GM12878 (cell line): ENCODE measurements at regions not wholly inside any gene's neighbourhood (a gene's known extent, or its start where the extent isn't known, plus 50 kb on each side); places are given as distances from the start of the nearest gene placed in this dataset.

Experiments
- ATAC-seq: fragments of 200-7000 bp; cut with Tn5 transposase; 3 replicates; pipeline ENCODE4 v1.9.1; 2020; ENCODE audit warnings: mild to moderate bottlenecking, moderate library complexity
- BruUV-seq: library from RNA; stranded (reverse); fragments of 400-500 nt; replicated peaks from 2 replicates; lab custom pipeline; 2021; lab: Mats Ljungman, UMichigan
- CTCF ChIA-PET: fragments of 300-600 bp; sonication (Branson Sonifier 250); formaldehyde crosslinking; extraction: SDS; loops from one replicate; lab custom pipeline; 2021; ENCODE audit warnings: inconsistent platforms; lab: Yijun Ruan, JAX
- POLR2A ChIA-PET: fragments of 350-600 bp; formaldehyde crosslinking; extraction: SDS; loops from one replicate; lab custom pipeline; 2021; ENCODE audit warnings: inconsistent platforms; lab: Charles Lee
- RAD21 ChIA-PET: fragments of 300-600 bp; sonication (Branson Sonifier 250); formaldehyde crosslinking; loops from one replicate; lab custom pipeline; 2023; ENCODE audit warnings: antibody characterized with exemption; ENCODE audit not compliant: unreplicated experiment; lab: Charles Lee
- SMC1A ChIA-PET: fragments of 300-600 bp; sonication (Branson Sonifier 250); formaldehyde crosslinking; loops from one replicate; lab custom pipeline; 2023; ENCODE audit not compliant: unreplicated experiment, uncharacterized antibody; lab: Charles Lee
- DNase-seq: peaks from one replicate; pipeline ENCODE4 v3.0.0-alpha.2; 2011; ENCODE audit warnings: low read depth, low spot score
- FAIRE-seq: peaks from 3 replicates; lab custom pipeline; 2011; peaks lifted over from hg19 to GRCh38; lab: Jason Lieb, UNC
- H2AFZ ChIP-seq: 2 replicates; pipeline ENCODE4 v1.6.0; 2011; ENCODE audit warnings: low read depth, low read length, control low read depth; ENCODE audit not compliant: control insufficient read depth
- H3K27ac ChIP-seq: 2 replicates; pipeline ENCODE4 v1.5.1; 2011; ENCODE audit warnings: control low read depth; ENCODE audit not compliant: control insufficient read depth, insufficient read depth
- H3K27me3 ChIP-seq, 2 experiments: replicated peaks in 1 of 2; 2 replicates each; pipeline versions ENCODE4 v1.6.0 to v1.6.1; 2011; ENCODE audit warnings: low read length in 1 of 2; ENCODE audit not compliant: control insufficient read depth in 2 of 2, insufficient read depth in 2 of 2
- H3K36me3 ChIP-seq, 2 experiments: 2 replicates each; pipeline ENCODE4 v1.5.1; 2011; ENCODE audit warnings: low read length in 1 of 2; ENCODE audit not compliant: control insufficient read depth in 2 of 2, insufficient read depth in 2 of 2
- H3K4me1 ChIP-seq: 2 replicates; pipeline ENCODE4 v1.6.1; 2011; ENCODE audit warnings: mild to moderate bottlenecking, low read length, moderate library complexity, mixed read lengths; ENCODE audit not compliant: control insufficient read depth, insufficient read depth
- H3K4me2 ChIP-seq: 2 replicates; pipeline ENCODE4 v1.6.0; 2011; ENCODE audit warnings: control low read depth; ENCODE audit not compliant: control insufficient read depth, insufficient read depth
- H3K4me3 ChIP-seq: fragments of 200-600 bp; sonication (generic); 2 replicates; pipeline ENCODE4 v1.5.1; 2016
- H3K79me2 ChIP-seq: 2 replicates; pipeline ENCODE4 v1.6.0; 2011; ENCODE audit warnings: low read length; ENCODE audit not compliant: control insufficient read depth, insufficient read depth
- H3K9ac ChIP-seq: 2 replicates; pipeline ENCODE4 v1.8.0; 2011; ENCODE audit warnings: low read length, control low read depth, mixed read lengths; ENCODE audit not compliant: control insufficient read depth, insufficient read depth
- H3K9me3 ChIP-seq: replicated peaks from 3 replicates; pipeline ENCODE4 v1.5.1; 2011; ENCODE audit warnings: mild to moderate bottlenecking, low read length; ENCODE audit not compliant: control insufficient read depth, insufficient read depth
- H4K20me1 ChIP-seq: 2 replicates; pipeline ENCODE4 v1.6.0; 2011; ENCODE audit not compliant: control insufficient read depth, insufficient read depth
- CBFB ChIP-seq: IDR thresholded peaks from 2 replicates; pipeline ENCODE4 v1.6.1; 2016; ENCODE audit warnings: antibody characterized with exemption, low read depth
- SP1 ChIP-seq: IDR thresholded peaks from one replicate; pipeline ENCODE4 v1.6.1; 2011; ENCODE audit warnings: low read depth, low read length
- ZNF24 ChIP-seq: fragments of 450-650 bp; IDR thresholded peaks from 2 replicates; pipeline ENCODE4 v1.6.1; 2017; ENCODE audit warnings: antibody characterized with exemption, mild to moderate bottlenecking
- WGBS: methylation state at CpG from one replicate; pipeline ENCODE4 v1.1.6; 2016; ENCODE audit warnings: low lambda C conversion rate; ENCODE audit not compliant: insufficient replicate concordance, insufficient coverage; ENCODE audit errors: missing lambda C conversion rate; 5-methylcytosine and 5-hydroxymethylcytosine counted together
- in situ Hi-C: fragments of 300-500 bp; cut with MboI; formaldehyde crosslinking; loops from 9 replicates; pipeline ENCODE4 v1.14.3; 2018; ENCODE audit warnings: mixed read lengths
- intact Hi-C: fragments of 100-400 bp; cut with micrococcal nuclease; formaldehyde crosslinking; loops from one replicate; pipeline ENCODE4 v1.14.2; 2022; ENCODE audit not compliant: unreplicated experiment

GRCh38 chr20:39645131-39645530 lies 683.0 kb downstream of the DHX35 start:
- H2AFZ ChIP-seq: no peak overlapping the region
- WGBS: 0% methylated on average over 3 of the region's 3 CpGs
- H3K79me2 ChIP-seq: no peaks in the 10 kb centered on the region
- no TSS peak for BruUV-seq
- no peak for DNase-seq
- in situ Hi-C loops: no loop called here
- H3K27me3 ChIP-seq: no peaks in the 10 kb centered on the region; a peak in 1 of 4 replicates
- no peaks in the 10 kb centered on the region for H3K36me3 ChIP-seq
- no peak for TF ChIP-seq CBFB
- TF ChIP-seq, all 136 proteins: peak for 0
- ChIA-PET RAD21 (no interaction called here), CTCF (no interaction called here), SMC1A (no interaction called here), POLR2A (no interaction called here)
- no peak overlapping the region for H3K4me3 ChIP-seq
- no peak overlapping the region for H3K27ac ChIP-seq
- H4K20me1 ChIP-seq: no peaks in the 10 kb centered on the region
- ATAC-seq (no peak), FAIRE-seq (no peak)
- H3K9ac ChIP-seq: no peak overlapping the region
- H3K4me2 ChIP-seq: no peak overlapping the region
- H3K9me3 ChIP-seq: no peaks in the 10 kb centered on the region
- H3K4me1 ChIP-seq: no peaks in the 10 kb centered on the region
- intact Hi-C loops: no loop called here

GRCh38 chr20:39643292-39643691 lies 681.1 kb downstream of the DHX35 start:
- H3K27me3 ChIP-seq: no peaks in the 10 kb centered on the region; a peak in 1 of 4 replicates
- in situ Hi-C loops: no loop called here
- H3K4me3 ChIP-seq: no peak overlapping the region
- ChIA-PET SMC1A (no interaction called here), RAD21 (no interaction called here), CTCF (interaction anchor here (1.2 kb wide), 1 partner anchor 374 kb away, joined by 3 read pairs; no protein-coding TSS in a partner anchor), POLR2A (no interaction called here)
- H4K20me1 ChIP-seq: no peaks in the 10 kb centered on the region
- no peaks in the 10 kb centered on the region for H3K36me3 ChIP-seq
- no peak overlapping the region for H2AFZ ChIP-seq
- H3K79me2 ChIP-seq: no peaks in the 10 kb centered on the region
- BruUV-seq: no TSS peak
- no peaks in the 10 kb centered on the region for H3K9me3 ChIP-seq
- intact Hi-C loops: no loop called here
- H3K27ac ChIP-seq: no peak overlapping the region
- FAIRE-seq (no peak), ATAC-seq (no peak), DNase-seq (no peak)
- no peak overlapping the region for H3K9ac ChIP-seq
- WGBS: 38% methylated on average over 1 of the region's 1 CpG
- no peak for TF ChIP-seq SP1
- TF ChIP-seq ZNF24: peak; percentile 87
- no peaks in the 10 kb centered on the region for H3K4me1 ChIP-seq
- no peak overlapping the region for H3K4me2 ChIP-seq
